Upper lobe of right lung (tissue), 1 donor: ENCODE measurements at regions not wholly inside any gene's neighbourhood (a gene's known extent, or its start where the extent isn't known, plus 50 kb on each side); places are given as distances from the start of the nearest gene placed in this dataset.

Experiments
- ATAC-seq: fragments of 200-7000 bp; cut with Tn5 transposase; one replicate; pipeline ENCODE4 v1.9.1; 2020; ENCODE audit warnings: mild to moderate bottlenecking, moderate library complexity
- DNase-seq: peaks from one replicate; pipeline ENCODE4 v3.0.0-alpha.2; 2020
- H3K27ac ChIP-seq: fragments of 200-600 bp; one replicate; pipeline ENCODE4 v1.8.0; 2022
- H3K27me3 ChIP-seq: fragments of 200-600 bp; one replicate; pipeline ENCODE4 v1.8.0; 2022; ENCODE audit warnings: mild to moderate bottlenecking
- H3K36me3 ChIP-seq: fragments of 200-600 bp; one replicate; pipeline ENCODE4 v1.8.0; 2022
- H3K4me1 ChIP-seq: fragments of 200-600 bp; one replicate; pipeline ENCODE4 v1.8.0; 2022
- H3K4me3 ChIP-seq: fragments of 200-600 bp; one replicate; pipeline ENCODE4 v1.8.0; 2022; ENCODE audit warnings: mild to moderate bottlenecking
- H3K9me3 ChIP-seq: fragments of 200-600 bp; one replicate; pipeline ENCODE4 v1.8.0; 2022
- CTCF ChIP-seq: fragments of 200-600 bp; IDR thresholded peaks from one replicate; pipeline ENCODE4 v1.8.0; 2022; ENCODE audit warnings: antibody characterized with exemption
- intact Hi-C: fragments of 100-400 bp; cut with DNase I; formaldehyde crosslinking; loops from one replicate; pipeline ENCODE4 v1.11.0; 2022
- donor health status: DM: no; HTN: yes; CAD: no; lungs with severe emphysema.

- H3K9me3 ChIP-seq = no peaks in the 10 kb centered on the region
- H3K27ac ChIP-seq = no peak overlapping the region
- no peak overlapping the region for H3K4me3 ChIP-seq
- ATAC-seq = no peak
- intact Hi-C loops = no loop called here
- H3K36me3 ChIP-seq = no peaks in the 10 kb centered on the region
- no peaks in the 10 kb centered on the region for H3K27me3 ChIP-seq
- TF ChIP-seq CTCF = no peak
- no peaks in the 10 kb centered on the region for H3K4me1 ChIP-seq
- DNase-seq = no peak
Observed at GRCh38 chr1:68372487-68372886, 77.3 kb downstream of the RPE65 start.

- no peak for TF ChIP-seq CTCF
- ATAC-seq = no peak
- Histone ChIP-seq H3K9me3 (no peaks in the 10 kb centered on the region), H3K27ac (no peak overlapping the region), H3K4me1 (no peaks in the 10 kb centered on the region), H3K36me3 (no peaks in the 10 kb centered on the region), H3K27me3 (no peaks in the 10 kb centered on the region), H3K4me3 (no peak overlapping the region)
- intact Hi-C loops = no loop called here
- no peak for DNase-seq
Observed at GRCh38 chr1:68370101-68370915, 79.4 kb downstream of the RPE65 start.

GRCh38 chr1:68366572-68366971 lies 83.2 kb downstream of the RPE65 start:
- H3K27me3 ChIP-seq = no peaks in the 10 kb centered on the region
- no peak for ATAC-seq
- TF ChIP-seq CTCF = no peak
- no peak for DNase-seq
- no peaks in the 10 kb centered on the region for H3K9me3 ChIP-seq
- H3K27ac ChIP-seq = no peak overlapping the region
- no peaks in the 10 kb centered on the region for H3K4me1 ChIP-seq
- intact Hi-C loops = no loop called here
- H3K4me3 ChIP-seq = no peak overlapping the region
- H3K36me3 ChIP-seq = no peaks in the 10 kb centered on the region

GRCh38 chr1:68365709-68366382 lies 83.9 kb downstream of the RPE65 start:
- no peaks in the 10 kb centered on the region for H3K4me1 ChIP-seq
- no peak overlapping the region for H3K4me3 ChIP-seq
- intact Hi-C loops = no loop called here
- DNase-seq (no peak), ATAC-seq (no peak)
- no peaks in the 10 kb centered on the region for H3K36me3 ChIP-seq
- H3K27me3 ChIP-seq = no peaks in the 10 kb centered on the region
- TF ChIP-seq CTCF = no peak
- no peaks in the 10 kb centered on the region for H3K9me3 ChIP-seq
- no peak overlapping the region for H3K27ac ChIP-seq

GRCh38 chr1:68363339-68363738 lies 86.4 kb downstream of the RPE65 start:
- H3K27me3 ChIP-seq = no peaks in the 10 kb centered on the region
- intact Hi-C loops = no loop called here
- no peak for ATAC-seq

More at GRCh38 chr1:68363339-68363738, 86.4 kb downstream of the RPE65 start:
- no peak for DNase-seq
- no peaks in the 10 kb centered on the region for H3K9me3 ChIP-seq
- no peak overlapping the region for H3K4me3 ChIP-seq
- TF ChIP-seq CTCF = no peak
- peaks cover 12% of the 10 kb centered on the region for H3K4me1 ChIP-seq
- H3K27ac ChIP-seq = no peak overlapping the region
- H3K36me3 ChIP-seq = no peaks in the 10 kb centered on the region
